K562 (cell line): ENCODE measurements at regions not wholly inside any gene's neighbourhood (a gene's known extent, or its start where the extent isn't known, plus 50 kb on each side); places are given as distances from the start of the nearest gene placed in this dataset.
A peak's percentile ranks its signal among the peaks of the same experiment; 100 is the strongest.

Experiments used
- ATAC-seq: fragments of 200-7000 bp; cut with Tn5 transposase; 3 replicates; pipeline ENCODE4 v1.9.1; 2020; ENCODE audit warnings: moderate library complexity
- BruUV-seq: library from RNA; stranded (reverse); fragments of 400-500 nt; replicated peaks from 2 replicates; lab custom pipeline; 2021; lab: Mats Ljungman, UMichigan
- CTCF ChIA-PET: fragments of 300-600 bp; formaldehyde crosslinking; extraction: SDS; loops from one replicate; lab custom pipeline; 2021; ENCODE audit warnings: low intra/inter-chr PET ratio; lab: Yijun Ruan, JAX
- POLR2A ChIA-PET: fragments of 300-600, 350-650 bp; sonication (Branson Sonifier 250); formaldehyde crosslinking; extraction: SDS; loops from one replicate; lab custom pipeline; 2021; ENCODE audit warnings: antibody characterized with exemption, inconsistent platforms; lab: Yijun Ruan, JAX
- DNase-seq, 4 experiments: peaks; one replicate each; pipeline versions ENCODE4 v3.0.0 to v3.0.0-alpha.2; 2011 to 2018; ENCODE audit warnings: low spot score in 3 of 4, mixed read lengths in 3 of 4; ENCODE audit errors: extremely low read depth in 1 of 4
- FAIRE-seq: peaks from 2 replicates; lab custom pipeline; 2011; peaks lifted over from hg19 to GRCh38; lab: Jason Lieb, UNC
- H2AFZ ChIP-seq: 2 replicates; pipeline ENCODE4 v1.6.0; 2011; ENCODE audit warnings: low read depth, low read length, control low read depth, inconsistent platforms
- H3K27ac ChIP-seq: fragments of 200-600 bp; 3 replicates; pipeline ENCODE4 v1.8.0; 2011; ENCODE audit warnings: low read depth, mild to moderate bottlenecking, control low read depth, inconsistent platforms, low read length, moderate library complexity, mixed read lengths; ENCODE audit errors: extremely low read depth
- H3K27me3 ChIP-seq, 2 experiments: fragments of 300-600 bp in 1 of 2; 2 replicates in 1 of 2; 3 replicates in 1 of 2; pipeline versions ENCODE4 v1.6.0 to v1.8.0; 2011; ENCODE audit warnings: inconsistent platforms in 2 of 2, low read length in 2 of 2, mild to moderate bottlenecking in 1 of 2, mixed read lengths in 1 of 2, moderate library complexity in 1 of 2; ENCODE audit not compliant: control insufficient read depth in 2 of 2, insufficient read depth in 2 of 2
- H3K36me3 ChIP-seq: fragments of 300-600 bp; 3 replicates; pipeline ENCODE4 v1.8.0; 2011; ENCODE audit warnings: mild to moderate bottlenecking, low read length, inconsistent platforms; ENCODE audit not compliant: control insufficient read depth, insufficient read depth
- H3K4me1 ChIP-seq, 2 experiments: fragments of 200-600 bp in 1 of 2; replicated peaks in 1 of 2; 2 replicates in 1 of 2; 3 replicates in 1 of 2; pipeline versions ENCODE4 v1.5.1 to v1.8.0; 2011; ENCODE audit warnings: inconsistent platforms in 2 of 2, low read length in 2 of 2, mild to moderate bottlenecking in 1 of 2, mixed read lengths in 1 of 2, moderate library complexity in 1 of 2; ENCODE audit not compliant: control insufficient read depth in 2 of 2, insufficient read depth in 2 of 2
- H3K4me2 ChIP-seq: 2 replicates; pipeline ENCODE4 v1.6.1; 2011; ENCODE audit warnings: low read length, control low read depth, inconsistent platforms, mixed read lengths; ENCODE audit not compliant: insufficient read depth
- H3K4me3 ChIP-seq: fragments of 200-600 bp; sonication (generic), shearing (Covaris generic); 2 replicates; pipeline ENCODE4 v1.5.1; 2016; ENCODE audit warnings: control low read depth, inconsistent platforms
- H3K79me2 ChIP-seq: fragments of 200-600 bp; 3 replicates; pipeline ENCODE4 v1.8.0; 2011; ENCODE audit warnings: low read length, inconsistent platforms; ENCODE audit not compliant: control insufficient read depth, insufficient read depth
- H3K9ac ChIP-seq, 2 experiments: 2 replicates each; pipeline versions ENCODE4 v1.6.0 to v1.6.1; 2011; ENCODE audit warnings: low read depth in 2 of 2, low read length in 2 of 2, control low read depth in 1 of 2, inconsistent platforms in 1 of 2, mild to moderate bottlenecking in 1 of 2, mixed read lengths in 1 of 2; ENCODE audit not compliant: insufficient read depth in 1 of 2
- H3K9me1 ChIP-seq: one replicate; pipeline ENCODE4 v1.6.0; 2011; ENCODE audit warnings: inconsistent platforms, mild to moderate bottlenecking, low read length, moderate library complexity; ENCODE audit not compliant: control insufficient read depth, insufficient read depth
- H3K9me3 ChIP-seq: replicated peaks from 2 replicates; pipeline ENCODE4 v1.5.1; 2011; ENCODE audit warnings: low read depth, low read length, inconsistent platforms; ENCODE audit not compliant: control insufficient read depth, insufficient read depth
- H4K20me1 ChIP-seq: replicated peaks from 2 replicates; pipeline ENCODE4 v1.6.1; 2011; ENCODE audit warnings: low read length, inconsistent platforms, mixed read lengths; ENCODE audit not compliant: control insufficient read depth, insufficient read depth
- C11orf30 ChIP-seq: fragments of 450-650 bp; IDR thresholded peaks from 2 replicates; pipeline ENCODE4 v1.6.1; 2016; ENCODE audit warnings: low read depth, mild to moderate bottlenecking
- CBFA2T3 ChIP-seq: fragments of 450-650 bp; IDR thresholded peaks from 2 replicates; pipeline ENCODE4 v1.6.1; 2017
- HNRNPL ChIP-seq: fragments of 200-400 bp; formaldehyde crosslinking; IDR thresholded peaks from 2 replicates; pipeline ENCODE4 v1.6.1; 2017; ENCODE audit warnings: low read depth, mild to moderate bottlenecking, low read length
- MAFG ChIP-seq: fragments of 450-650 bp; conservative IDR thresholded peaks from 2 replicates; pipeline ENCODE4 v1.6.1; 2016; ENCODE audit warnings: missing genetic modification characterization, missing compliant biosample characterization
- NFATC3 ChIP-seq: fragments of 450-650 bp; IDR thresholded peaks from 2 replicates; pipeline ENCODE4 v1.6.1; 2017; ENCODE audit warnings: mild to moderate bottlenecking
- NR1H2 ChIP-seq: sonication (generic); formaldehyde crosslinking; IDR thresholded peaks from 2 replicates; pipeline ENCODE4 v1.4.0; 2020; ENCODE audit warnings: mild to moderate bottlenecking, missing genetic modification reagents
- RNF2 ChIP-seq: sonication (generic); IDR thresholded peaks from 2 replicates; pipeline ENCODE4 v1.6.1; 2016
- ZFP91 ChIP-seq: sonication (generic); formaldehyde crosslinking; IDR thresholded peaks from 2 replicates; pipeline ENCODE4 v1.8.0; 2022; ENCODE audit warnings: mild to moderate bottlenecking, missing genetic modification reagents
- ZNF224 ChIP-seq: sonication (generic); formaldehyde crosslinking; IDR thresholded peaks from 2 replicates; pipeline ENCODE4 v1.8.0; 2022; ENCODE audit warnings: mild to moderate bottlenecking, missing genetic modification reagents
- ZNF3 ChIP-seq: fragments of 250-450 bp; sonication (Bioruptor Pico); IDR thresholded peaks from 2 replicates; pipeline ENCODE4 v1.5.0; 2021; ENCODE audit warnings: mild to moderate bottlenecking, moderate library complexity
- ZNF316 ChIP-seq: fragments of 450-650 bp; IDR thresholded peaks from 2 replicates; pipeline ENCODE4 v1.6.1; 2016
- WGBS: fragments of 100-300 bp; shearing (Covaris generic); methylation state at CpG from one replicate; pipeline ENCODE4 v1.1.6; 2016; ENCODE audit warnings: low coverage, mixed read lengths; ENCODE audit not compliant: insufficient coverage; ENCODE audit errors: missing lambda C conversion rate; 5-methylcytosine and 5-hydroxymethylcytosine counted together
- in situ Hi-C: fragments of 300-500 bp; cut with MboI; formaldehyde crosslinking; loops from 4 replicates; pipeline ENCODE4 v1.15.0; 2018; ENCODE audit warnings: inconsistent platforms, mixed read lengths
- intact Hi-C: fragments of 100-400 bp; cut with micrococcal nuclease; formaldehyde crosslinking; loops from 2 replicates; pipeline ENCODE4 v1.14.2; 2022
- TF ChIP-seq, protein P1 (sequence below): fragments of 450-650 bp; IDR thresholded peaks from 2 replicates; pipeline ENCODE4 v1.6.1; 2016; ENCODE audit warnings: mild to moderate bottlenecking
- TF ChIP-seq, protein P2 (sequence below): conservative IDR thresholded peaks from 2 replicates; pipeline ENCODE4 v1.6.1; 2011; ENCODE audit warnings: low read depth, mild to moderate bottlenecking, low read length; ENCODE audit not compliant: control insufficient read depth
- TF ChIP-seq, protein P3 (sequence below): sonication (generic); formaldehyde crosslinking; IDR thresholded peaks from 2 replicates; pipeline ENCODE4 v1.8.1; 2023; ENCODE audit warnings: mild to moderate bottlenecking, missing genetic modification reagents

DNA sequence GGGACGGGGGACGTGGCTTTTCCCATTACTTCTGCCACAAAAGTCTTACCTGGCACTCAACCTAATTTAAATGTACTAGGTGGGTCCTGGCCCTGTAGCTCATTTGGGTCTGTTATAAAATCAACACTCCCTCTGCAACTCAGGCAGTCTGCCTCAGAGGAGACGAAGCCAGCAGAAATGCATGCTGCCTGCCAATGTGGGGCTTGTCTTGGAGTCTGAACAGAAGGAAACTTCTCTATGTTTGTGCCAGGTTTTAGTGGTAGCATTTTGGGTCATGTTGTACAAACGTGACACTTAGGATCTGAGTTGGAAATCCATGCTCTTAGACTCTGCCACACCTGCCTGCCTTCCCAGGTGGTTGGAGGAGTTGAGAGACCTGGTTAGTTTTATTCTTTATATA, 292.5 kb upstream of the FAM98A start (continued):
- TF ChIP-seq, protein P1, sequence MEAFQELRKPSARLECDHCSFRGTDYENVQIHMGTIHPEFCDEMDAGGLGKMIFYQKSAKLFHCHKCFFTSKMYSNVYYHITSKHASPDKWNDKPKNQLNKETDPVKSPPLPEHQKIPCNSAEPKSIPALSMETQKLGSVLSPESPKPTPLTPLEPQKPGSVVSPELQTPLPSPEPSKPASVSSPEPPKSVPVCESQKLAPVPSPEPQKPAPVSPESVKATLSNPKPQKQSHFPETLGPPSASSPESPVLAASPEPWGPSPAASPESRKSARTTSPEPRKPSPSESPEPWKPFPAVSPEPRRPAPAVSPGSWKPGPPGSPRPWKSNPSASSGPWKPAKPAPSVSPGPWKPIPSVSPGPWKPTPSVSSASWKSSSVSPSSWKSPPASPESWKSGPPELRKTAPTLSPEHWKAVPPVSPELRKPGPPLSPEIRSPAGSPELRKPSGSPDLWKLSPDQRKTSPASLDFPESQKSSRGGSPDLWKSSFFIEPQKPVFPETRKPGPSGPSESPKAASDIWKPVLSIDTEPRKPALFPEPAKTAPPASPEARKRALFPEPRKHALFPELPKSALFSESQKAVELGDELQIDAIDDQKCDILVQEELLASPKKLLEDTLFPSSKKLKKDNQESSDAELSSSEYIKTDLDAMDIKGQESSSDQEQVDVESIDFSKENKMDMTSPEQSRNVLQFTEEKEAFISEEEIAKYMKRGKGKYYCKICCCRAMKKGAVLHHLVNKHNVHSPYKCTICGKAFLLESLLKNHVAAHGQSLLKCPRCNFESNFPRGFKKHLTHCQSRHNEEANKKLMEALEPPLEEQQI = no peak
- TF ChIP-seq ZNF224 (CRISPR knock-in tag) (no peak), ZFP91 (CRISPR knock-in tag) (no peak), NR1H2 (CRISPR knock-in tag) (no peak)

DNA sequence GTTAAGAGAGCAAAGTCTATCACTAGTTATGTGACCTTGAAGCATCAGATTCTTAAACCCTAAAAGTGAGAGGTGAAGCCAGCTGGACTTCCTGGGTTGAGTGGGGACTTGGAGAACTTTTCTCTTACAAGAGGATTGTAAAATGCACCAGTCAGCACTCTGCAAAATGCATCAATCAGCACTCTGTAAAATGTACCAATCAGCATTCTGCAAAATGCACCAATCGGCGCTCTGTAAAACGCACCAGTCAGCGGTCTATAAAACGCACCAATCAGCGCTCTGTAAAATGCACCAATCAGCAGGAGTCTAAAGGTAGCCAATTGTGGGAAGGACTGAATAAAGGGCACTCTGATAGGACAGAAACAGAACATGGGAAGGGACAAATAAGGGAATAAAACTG, 291.6 kb upstream of the FAM98A start:
- POLR2A ChIA-PET = no interaction called here
- Histone ChIP-seq H4K20me1 (no peaks in the 10 kb centered on the region), H3K4me1 (no peaks in the 10 kb centered on the region), H3K4me3 (no peak overlapping the region), H3K9me3 (no peaks in the 10 kb centered on the region), H2AFZ (no peak overlapping the region), H3K27me3 (no peaks in the 10 kb centered on the region), H3K4me2 (no peak overlapping the region), H3K9ac (no peak overlapping the region), H3K79me2 (no peaks in the 10 kb centered on the region), H3K36me3 (no peaks in the 10 kb centered on the region), H3K9me1 (no peaks in the 10 kb centered on the region), H3K27ac (no peak overlapping the region)
- FAIRE-seq (no peak), ATAC-seq (no peak), DNase-seq (no peak)
- in situ Hi-C loops (no loop called here), intact Hi-C loops (no loop called here)
- CTCF ChIA-PET = no interaction called here
- BruUV-seq = no TSS peak
- 3% methylated on average over 6 of the region's 6 CpGs for WGBS
- TF ChIP-seq, protein P2, sequence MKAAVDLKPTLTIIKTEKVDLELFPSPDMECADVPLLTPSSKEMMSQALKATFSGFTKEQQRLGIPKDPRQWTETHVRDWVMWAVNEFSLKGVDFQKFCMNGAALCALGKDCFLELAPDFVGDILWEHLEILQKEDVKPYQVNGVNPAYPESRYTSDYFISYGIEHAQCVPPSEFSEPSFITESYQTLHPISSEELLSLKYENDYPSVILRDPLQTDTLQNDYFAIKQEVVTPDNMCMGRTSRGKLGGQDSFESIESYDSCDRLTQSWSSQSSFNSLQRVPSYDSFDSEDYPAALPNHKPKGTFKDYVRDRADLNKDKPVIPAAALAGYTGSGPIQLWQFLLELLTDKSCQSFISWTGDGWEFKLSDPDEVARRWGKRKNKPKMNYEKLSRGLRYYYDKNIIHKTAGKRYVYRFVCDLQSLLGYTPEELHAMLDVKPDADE = no peak
- TF ChIP-seq ZNF3 (CRISPR knock-in tag) (no peak), CBFA2T3 (no peak), MAFG (peak; percentile 33; the same call in 1 of the 2 replicates), HNRNPL (no peak), ZNF316 (peak; percentile 43; the same call in 1 of the 2 replicates), RNF2 (no peak), NFATC3 (no peak), C11orf30 (0 out of 2 replicates have a peak, but pooled peaks have one; percentile 7)
- TF ChIP-seq, protein P3, sequence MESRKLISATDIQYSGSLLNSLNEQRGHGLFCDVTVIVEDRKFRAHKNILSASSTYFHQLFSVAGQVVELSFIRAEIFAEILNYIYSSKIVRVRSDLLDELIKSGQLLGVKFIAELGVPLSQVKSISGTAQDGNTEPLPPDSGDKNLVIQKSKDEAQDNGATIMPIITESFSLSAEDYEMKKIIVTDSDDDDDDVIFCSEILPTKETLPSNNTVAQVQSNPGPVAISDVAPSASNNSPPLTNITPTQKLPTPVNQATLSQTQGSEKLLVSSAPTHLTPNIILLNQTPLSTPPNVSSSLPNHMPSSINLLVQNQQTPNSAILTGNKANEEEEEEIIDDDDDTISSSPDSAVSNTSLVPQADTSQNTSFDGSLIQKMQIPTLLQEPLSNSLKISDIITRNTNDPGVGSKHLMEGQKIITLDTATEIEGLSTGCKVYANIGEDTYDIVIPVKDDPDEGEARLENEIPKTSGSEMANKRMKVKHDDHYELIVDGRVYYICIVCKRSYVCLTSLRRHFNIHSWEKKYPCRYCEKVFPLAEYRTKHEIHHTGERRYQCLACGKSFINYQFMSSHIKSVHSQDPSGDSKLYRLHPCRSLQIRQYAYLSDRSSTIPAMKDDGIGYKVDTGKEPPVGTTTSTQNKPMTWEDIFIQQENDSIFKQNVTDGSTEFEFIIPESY (CRISPR knock-in tag) = no peak
